GM12878 (cell line): ENCODE measurements at regions not wholly inside any gene's neighbourhood (a gene's known extent, or its start where the extent isn't known, plus 50 kb on each side); places are given as distances from the start of the nearest gene placed in this dataset.

Experiments
- ATAC-seq: fragments of 200-7000 bp; cut with Tn5 transposase; 3 replicates; pipeline ENCODE4 v1.9.1; 2020; ENCODE audit warnings: mild to moderate bottlenecking, moderate library complexity
- BruUV-seq: library from RNA; stranded (reverse); fragments of 400-500 nt; replicated peaks from 2 replicates; lab custom pipeline; 2021; lab: Mats Ljungman, UMichigan
- CTCF ChIA-PET: fragments of 300-600 bp; sonication (Branson Sonifier 250); formaldehyde crosslinking; extraction: SDS; loops from one replicate; lab custom pipeline; 2021; ENCODE audit warnings: inconsistent platforms; lab: Yijun Ruan, JAX
- POLR2A ChIA-PET: fragments of 350-600 bp; formaldehyde crosslinking; extraction: SDS; loops from one replicate; lab custom pipeline; 2021; ENCODE audit warnings: inconsistent platforms; lab: Charles Lee
- RAD21 ChIA-PET: fragments of 300-600 bp; sonication (Branson Sonifier 250); formaldehyde crosslinking; loops from one replicate; lab custom pipeline; 2023; ENCODE audit warnings: antibody characterized with exemption; ENCODE audit not compliant: unreplicated experiment; lab: Charles Lee
- SMC1A ChIA-PET: fragments of 300-600 bp; sonication (Branson Sonifier 250); formaldehyde crosslinking; loops from one replicate; lab custom pipeline; 2023; ENCODE audit not compliant: unreplicated experiment, uncharacterized antibody; lab: Charles Lee
- DNase-seq: peaks from one replicate; pipeline ENCODE4 v3.0.0-alpha.2; 2011; ENCODE audit warnings: low read depth, low spot score
- FAIRE-seq: peaks from 3 replicates; lab custom pipeline; 2011; peaks lifted over from hg19 to GRCh38; lab: Jason Lieb, UNC
- H2AFZ ChIP-seq: 2 replicates; pipeline ENCODE4 v1.6.0; 2011; ENCODE audit warnings: low read depth, low read length, control low read depth; ENCODE audit not compliant: control insufficient read depth
- H3K27ac ChIP-seq: 2 replicates; pipeline ENCODE4 v1.5.1; 2011; ENCODE audit warnings: control low read depth; ENCODE audit not compliant: control insufficient read depth, insufficient read depth
- H3K27me3 ChIP-seq, 2 experiments: replicated peaks in 1 of 2; 2 replicates each; pipeline versions ENCODE4 v1.6.0 to v1.6.1; 2011; ENCODE audit warnings: low read length in 1 of 2; ENCODE audit not compliant: control insufficient read depth in 2 of 2, insufficient read depth in 2 of 2
- H3K36me3 ChIP-seq, 2 experiments: 2 replicates each; pipeline ENCODE4 v1.5.1; 2011; ENCODE audit warnings: low read length in 1 of 2; ENCODE audit not compliant: control insufficient read depth in 2 of 2, insufficient read depth in 2 of 2
- H3K4me1 ChIP-seq: 2 replicates; pipeline ENCODE4 v1.6.1; 2011; ENCODE audit warnings: mild to moderate bottlenecking, low read length, moderate library complexity, mixed read lengths; ENCODE audit not compliant: control insufficient read depth, insufficient read depth
- H3K4me2 ChIP-seq: 2 replicates; pipeline ENCODE4 v1.6.0; 2011; ENCODE audit warnings: control low read depth; ENCODE audit not compliant: control insufficient read depth, insufficient read depth
- H3K4me3 ChIP-seq: fragments of 200-600 bp; sonication (generic); 2 replicates; pipeline ENCODE4 v1.5.1; 2016
- H3K79me2 ChIP-seq: 2 replicates; pipeline ENCODE4 v1.6.0; 2011; ENCODE audit warnings: low read length; ENCODE audit not compliant: control insufficient read depth, insufficient read depth
- H3K9ac ChIP-seq: 2 replicates; pipeline ENCODE4 v1.8.0; 2011; ENCODE audit warnings: low read length, control low read depth, mixed read lengths; ENCODE audit not compliant: control insufficient read depth, insufficient read depth
- H3K9me3 ChIP-seq: replicated peaks from 3 replicates; pipeline ENCODE4 v1.5.1; 2011; ENCODE audit warnings: mild to moderate bottlenecking, low read length; ENCODE audit not compliant: control insufficient read depth, insufficient read depth
- H4K20me1 ChIP-seq: 2 replicates; pipeline ENCODE4 v1.6.0; 2011; ENCODE audit not compliant: control insufficient read depth, insufficient read depth
- ZNF274 ChIP-seq: IDR thresholded peaks from one replicate; pipeline ENCODE4 v1.8.0; 2011; ENCODE audit not compliant: insufficient read length, insufficient read depth
- WGBS: methylation state at CpG from one replicate; pipeline ENCODE4 v1.1.6; 2016; ENCODE audit warnings: low lambda C conversion rate; ENCODE audit not compliant: insufficient replicate concordance, insufficient coverage; ENCODE audit errors: missing lambda C conversion rate; 5-methylcytosine and 5-hydroxymethylcytosine counted together
- in situ Hi-C: fragments of 300-500 bp; cut with MboI; formaldehyde crosslinking; loops from 9 replicates; pipeline ENCODE4 v1.14.3; 2018; ENCODE audit warnings: mixed read lengths
- intact Hi-C: fragments of 100-400 bp; cut with micrococcal nuclease; formaldehyde crosslinking; loops from one replicate; pipeline ENCODE4 v1.14.2; 2022; ENCODE audit not compliant: unreplicated experiment
- TF ChIP-seq, protein P1 (sequence below): fragments of 450-650 bp; formaldehyde crosslinking; IDR thresholded peaks from 2 replicates; pipeline ENCODE4 v1.5.0; 2022; ENCODE audit warnings: mild to moderate bottlenecking, missing genetic modification characterization

DNA sequence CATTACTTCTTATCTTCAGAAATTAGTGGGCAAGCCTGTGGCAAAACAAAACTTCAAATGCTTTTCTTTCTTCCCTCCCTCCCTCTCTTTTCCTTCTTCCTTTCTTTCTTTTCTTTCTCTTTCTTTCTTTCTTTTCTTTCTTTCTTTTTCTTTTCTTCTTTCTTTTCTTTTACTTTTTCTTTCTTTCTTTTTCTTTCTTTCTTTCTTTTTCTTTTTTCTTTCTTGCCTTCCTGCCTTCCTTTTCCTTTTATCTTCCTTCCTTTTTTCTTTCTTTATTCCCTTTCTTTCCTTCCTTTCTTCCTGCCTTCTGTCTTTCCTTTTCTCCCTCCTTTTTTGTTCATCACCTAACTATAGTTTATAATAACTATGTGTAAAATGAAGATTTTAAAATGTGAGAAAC is 295.1 kb downstream of the SMOC2 start:
- ChIA-PET POLR2A (no interaction called here), RAD21 (no interaction called here), SMC1A (no interaction called here), CTCF (no interaction called here)
- Histone ChIP-seq H3K27ac (no peak overlapping the region), H3K4me2 (no peak overlapping the region), H3K27me3 (no peaks in the 10 kb centered on the region), H3K4me3 (no peak overlapping the region), H3K79me2 (no peaks in the 10 kb centered on the region), H3K4me1 (no peaks in the 10 kb centered on the region), H3K9me3 (no peaks in the 10 kb centered on the region; the same call in 2 of the 3 replicates), H4K20me1 (no peaks in the 10 kb centered on the region), H3K36me3 (no peaks in the 10 kb centered on the region), H3K9ac (no peak overlapping the region), H2AFZ (no peak overlapping the region)
- no TSS peak for BruUV-seq
- no peak for FAIRE-seq
- TF ChIP-seq, protein P1, sequence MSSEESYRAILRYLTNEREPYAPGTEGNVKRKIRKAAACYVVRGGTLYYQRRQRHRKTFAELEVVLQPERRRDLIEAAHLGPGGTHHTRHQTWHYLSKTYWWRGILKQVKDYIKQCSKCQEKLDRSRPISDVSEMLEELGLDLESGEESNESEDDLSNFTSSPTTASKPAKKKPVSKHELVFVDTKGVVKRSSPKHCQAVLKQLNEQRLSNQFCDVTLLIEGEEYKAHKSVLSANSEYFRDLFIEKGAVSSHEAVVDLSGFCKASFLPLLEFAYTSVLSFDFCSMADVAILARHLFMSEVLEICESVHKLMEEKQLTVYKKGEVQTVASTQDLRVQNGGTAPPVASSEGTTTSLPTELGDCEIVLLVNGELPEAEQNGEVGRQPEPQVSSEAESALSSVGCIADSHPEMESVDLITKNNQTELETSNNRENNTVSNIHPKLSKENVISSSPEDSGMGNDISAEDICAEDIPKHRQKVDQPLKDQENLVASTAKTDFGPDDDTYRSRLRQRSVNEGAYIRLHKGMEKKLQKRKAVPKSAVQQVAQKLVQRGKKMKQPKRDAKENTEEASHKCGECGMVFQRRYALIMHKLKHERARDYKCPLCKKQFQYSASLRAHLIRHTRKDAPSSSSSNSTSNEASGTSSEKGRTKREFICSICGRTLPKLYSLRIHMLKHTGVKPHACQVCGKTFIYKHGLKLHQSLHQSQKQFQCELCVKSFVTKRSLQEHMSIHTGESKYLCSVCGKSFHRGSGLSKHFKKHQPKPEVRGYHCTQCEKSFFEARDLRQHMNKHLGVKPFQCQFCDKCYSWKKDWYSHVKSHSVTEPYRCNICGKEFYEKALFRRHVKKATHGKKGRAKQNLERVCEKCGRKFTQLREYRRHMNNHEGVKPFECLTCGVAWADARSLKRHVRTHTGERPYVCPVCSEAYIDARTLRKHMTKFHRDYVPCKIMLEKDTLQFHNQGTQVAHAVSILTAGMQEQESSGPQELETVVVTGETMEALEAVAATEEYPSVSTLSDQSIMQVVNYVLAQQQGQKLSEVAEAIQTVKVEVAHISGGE: no peak
- no peak for DNase-seq
- intact Hi-C loops: no loop called here
- in situ Hi-C loops: no loop called here
- no peak for ATAC-seq

DNA sequence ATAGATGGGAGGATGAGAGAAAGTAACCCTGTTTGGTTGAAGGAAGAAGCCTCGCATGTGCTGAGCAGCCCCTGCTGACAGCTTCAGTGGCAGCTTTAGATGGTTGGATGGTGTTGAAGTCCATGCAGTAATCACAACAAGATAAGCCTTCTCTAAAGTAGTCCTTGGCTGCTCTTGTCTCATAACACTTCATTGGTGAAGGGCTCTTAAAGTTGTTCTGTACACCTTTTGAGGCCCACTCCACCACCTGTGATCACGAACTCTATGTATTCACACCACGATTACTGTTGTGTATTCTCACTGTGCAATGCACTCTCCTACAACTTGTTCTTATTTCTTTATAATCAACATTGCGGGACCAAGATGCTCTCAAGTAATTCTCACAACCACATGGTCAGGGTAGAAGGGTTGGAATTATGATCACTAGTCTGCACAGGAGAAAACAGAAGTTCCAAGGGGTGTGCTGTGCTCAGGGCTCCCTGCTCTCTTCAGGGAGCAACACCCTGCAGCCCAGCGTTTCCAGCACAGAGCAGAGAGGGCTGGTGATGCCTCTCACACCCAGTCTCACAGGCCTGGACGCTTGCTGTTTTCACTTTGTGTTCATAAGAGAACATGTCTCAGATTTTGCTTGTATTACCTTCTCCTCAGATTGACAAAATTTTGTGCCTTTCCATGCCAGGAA is 294.4 kb downstream of the SMOC2 start:
- Histone ChIP-seq H3K27me3 (no peaks in the 10 kb centered on the region), H4K20me1 (no peaks in the 10 kb centered on the region), H2AFZ (no peak overlapping the region), H3K4me2 (no peak overlapping the region), H3K4me3 (no peak overlapping the region), H3K4me1 (no peaks in the 10 kb centered on the region), H3K79me2 (no peaks in the 10 kb centered on the region), H3K27ac (no peak overlapping the region), H3K36me3 (no peaks in the 10 kb centered on the region), H3K9ac (no peak overlapping the region), H3K9me3 (no peaks in the 10 kb centered on the region)
- ChIA-PET CTCF (no interaction called here), SMC1A (interaction anchor here (1.1 kb wide), 1 partner anchor 10 kb away, joined by 3 read pairs; no protein-coding TSS in a partner anchor), RAD21 (no interaction called here), POLR2A (no interaction called here)
- in situ Hi-C loops (no loop called here), intact Hi-C loops (no loop called here)
- no peak for FAIRE-seq
- DNase-seq: no peak
- no peak for ATAC-seq
- WGBS: 2% methylated on average over 6 of the region's 6 CpGs
- no TSS peak for BruUV-seq
- no peak for TF ChIP-seq ZNF274
